GM23338 (cell line): ENCODE measurements at regions not wholly inside any gene's neighbourhood (a gene's known extent, or its start where the extent isn't known, plus 50 kb on each side); places are given as distances from the start of the nearest gene placed in this dataset.

ENCODE experiments used
- ATAC-seq: fragments of 200-7000 bp; cut with Tn5 transposase; 3 replicates; pipeline ENCODE4 v1.9.1; 2020
- DNase-seq: peaks from one replicate; pipeline ENCODE4 v3.0.0-alpha.2; 2015; ENCODE audit warnings: low spot score
- H2AFZ ChIP-seq: fragments of 200-600 bp; sonication (generic); 2 replicates; pipeline ENCODE4 v1.8.0; 2016; ENCODE audit warnings: antibody characterized with exemption, mild to moderate bottlenecking, moderate library complexity
- H3F3A ChIP-seq: fragments of 200-600 bp; sonication (generic); replicated peaks from 2 replicates; pipeline ENCODE4 v1.8.0; 2017; ENCODE audit warnings: antibody characterized with exemption, mixed run types, low read depth
- H3K27ac ChIP-seq: fragments of 200-600 bp; sonication (generic); 2 replicates; pipeline ENCODE4 v1.6.1; 2016; ENCODE audit warnings: low read depth
- H3K27me3 ChIP-seq: fragments of 200-600 bp; sonication (generic); 2 replicates; pipeline ENCODE4 v1.8.0; 2016; ENCODE audit warnings: mild to moderate bottlenecking, mixed run types, moderate library complexity; ENCODE audit not compliant: insufficient read depth
- H3K36me3 ChIP-seq: fragments of 200-600 bp; sonication (generic); 2 replicates; pipeline ENCODE4 v1.8.0; 2016; ENCODE audit warnings: mild to moderate bottlenecking; ENCODE audit not compliant: insufficient read depth
- H3K4me1 ChIP-seq: fragments of 200-600 bp; sonication (generic); 2 replicates; pipeline ENCODE4 v1.8.0; 2016; ENCODE audit warnings: mild to moderate bottlenecking, moderate library complexity; ENCODE audit not compliant: insufficient read depth
- H3K4me2 ChIP-seq: fragments of 200-600 bp; sonication (generic); 2 replicates; pipeline ENCODE4 v1.7.1; 2017; ENCODE audit warnings: mixed run types
- H3K4me3 ChIP-seq: fragments of 200-600 bp; sonication (generic); 2 replicates; pipeline ENCODE4 v1.6.1; 2016; ENCODE audit warnings: mixed run types
- H3K79me2 ChIP-seq: fragments of 200-600 bp; sonication (generic); replicated peaks from 2 replicates; pipeline ENCODE4 v1.8.0; 2017; ENCODE audit warnings: mild to moderate bottlenecking; ENCODE audit not compliant: insufficient read depth
- H3K9me2 ChIP-seq: fragments of 200-600 bp; sonication (generic); 2 replicates; pipeline ENCODE4 v1.8.0; 2017; ENCODE audit not compliant: insufficient read depth
- H4K20me1 ChIP-seq: fragments of 200-600 bp; sonication (generic); replicated peaks from 2 replicates; pipeline ENCODE4 v1.8.0; 2017; ENCODE audit warnings: mild to moderate bottlenecking; ENCODE audit not compliant: insufficient read depth
- H3K27ac Mint-ChIP-seq: 2 replicates; pipeline ENCODE4 v1.8.0; 2020; ENCODE audit warnings: inconsistent platforms, mild to moderate bottlenecking, moderate library complexity, mixed read lengths
- H3K27me3 Mint-ChIP-seq: 3 replicates; pipeline ENCODE4 v1.8.0; 2022; ENCODE audit warnings: low read depth, mild to moderate bottlenecking, moderate library complexity, mixed read lengths, inconsistent platforms; ENCODE audit not compliant: insufficient read depth, poor library complexity
- H3K36me3 Mint-ChIP-seq: 3 replicates; pipeline ENCODE4 v1.8.0; 2021; ENCODE audit warnings: low read depth, mild to moderate bottlenecking, inconsistent platforms, moderate library complexity, mixed read lengths
- H3K4me1 Mint-ChIP-seq: 3 replicates; pipeline ENCODE4 v1.8.0; 2020; ENCODE audit warnings: mild to moderate bottlenecking, inconsistent platforms, mixed read lengths
- H3K4me3 Mint-ChIP-seq: 3 replicates; pipeline ENCODE4 v1.8.0; 2021; ENCODE audit warnings: moderate library complexity, mild to moderate bottlenecking, inconsistent platforms, mixed read lengths
- H3K9me3 Mint-ChIP-seq: 3 replicates; pipeline ENCODE4 v1.8.0; 2020; ENCODE audit warnings: moderate library complexity, mild to moderate bottlenecking, inconsistent platforms, mixed read lengths
- CREB1 ChIP-seq: fragments of 250-450 bp; sonication (Bioruptor Pico); IDR thresholded peaks from 2 replicates; pipeline ENCODE4 v1.5.0; 2020; ENCODE audit warnings: low read depth, mild to moderate bottlenecking, moderate library complexity
- EZH2 ChIP-seq: fragments of 200-600 bp; sonication (generic); IDR thresholded peaks from one replicate; pipeline ENCODE4 v1.8.0; 2017; ENCODE audit warnings: antibody characterized with exemption, mild to moderate bottlenecking, low read depth; ENCODE audit not compliant: unreplicated experiment
- EZH2phosphoT487 ChIP-seq: fragments of 200-600 bp; sonication (generic); IDR thresholded peaks from one replicate; pipeline ENCODE4 v1.8.1; 2018; ENCODE audit warnings: antibody characterized with exemption; ENCODE audit not compliant: unreplicated experiment
- JUNB ChIP-seq: IDR thresholded peaks from one replicate; pipeline ENCODE4 v1.6.1; 2016; ENCODE audit warnings: antibody characterized with exemption; ENCODE audit not compliant: unreplicated experiment
- NANOG ChIP-seq: IDR thresholded peaks from 2 replicates; pipeline ENCODE4 v1.6.1; 2016; ENCODE audit warnings: antibody characterized with exemption, borderline replicate concordance
- POLR2AphosphoS5 ChIP-seq: IDR thresholded peaks from 2 replicates; pipeline ENCODE4 v1.6.1; 2016; ENCODE audit warnings: antibody characterized with exemption, low read depth
- STAT1 ChIP-seq: IDR thresholded peaks from one replicate; pipeline ENCODE4 v1.6.1; 2016; ENCODE audit warnings: antibody characterized with exemption; ENCODE audit not compliant: unreplicated experiment
- ZNF114 ChIP-seq: fragments of 250-450 bp; sonication (Bioruptor Pico); IDR thresholded peaks from 2 replicates; pipeline ENCODE4 v1.5.0; 2020; ENCODE audit warnings: mild to moderate bottlenecking, moderate library complexity
- ZNF331 ChIP-seq: fragments of 250-450 bp; sonication (Bioruptor Pico); IDR thresholded peaks from 2 replicates; pipeline ENCODE4 v1.5.0; 2020; ENCODE audit warnings: low read depth, mild to moderate bottlenecking, moderate library complexity
- TF ChIP-seq, protein P1 (sequence below): IDR thresholded peaks from 2 replicates; pipeline ENCODE4 v1.6.1; 2016; ENCODE audit warnings: antibody characterized with exemption
- TF ChIP-seq, protein P2 (sequence below), 2 experiments: fragments of 200-600 bp in 1 of 2; sonication (generic) in 1 of 2; conservative IDR thresholded peaks; 2 replicates each; pipeline versions ENCODE4 v1.5.1 to v1.6.1; 2016 to 2017; ENCODE audit warnings: antibody characterized with exemption in 2 of 2, low read depth in 2 of 2, mild to moderate bottlenecking in 2 of 2, moderate library complexity in 1 of 2
- TF ChIP-seq, protein P3 (sequence below): IDR thresholded peaks from one replicate; pipeline ENCODE4 v1.6.1; 2018; ENCODE audit warnings: antibody characterized with exemption; ENCODE audit not compliant: unreplicated experiment
- TF ChIP-seq, protein P4 (sequence below): fragments of 250-450 bp; sonication (Bioruptor Pico); IDR thresholded peaks from 2 replicates; pipeline ENCODE4 v1.5.0; 2020; ENCODE audit warnings: mild to moderate bottlenecking, moderate library complexity

DNA sequence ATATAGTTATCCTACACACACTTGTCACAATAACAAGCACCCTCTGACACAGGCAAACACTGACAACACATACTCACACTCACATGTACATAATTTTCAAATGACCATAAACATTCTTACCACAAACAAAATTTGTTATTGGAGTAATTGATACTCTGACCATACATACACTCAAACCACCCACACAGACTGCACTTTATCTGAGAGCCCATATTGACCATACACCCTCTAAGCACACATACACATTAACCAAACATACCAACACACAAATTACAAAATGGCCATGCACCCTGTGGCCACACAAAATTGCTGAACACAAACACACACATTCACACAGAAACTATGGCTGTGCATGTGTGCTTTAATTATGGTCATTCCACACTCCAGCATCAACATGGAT is 79.1 kb upstream of the FAM120A start:
- H3K4me3 Mint-ChIP-seq, result no peak overlapping the region
- no peaks in the 10 kb centered on the region for H3F3A ChIP-seq
- H3K4me2 ChIP-seq, result no peak overlapping the region
- no peaks in the 10 kb centered on the region for H3K36me3 Mint-ChIP-seq
- H3K79me2 ChIP-seq, result no peaks in the 10 kb centered on the region
- no peak overlapping the region for H2AFZ ChIP-seq
- ATAC-seq (no peak), DNase-seq (no peak)
- H3K9me2 ChIP-seq, result no peaks in the 10 kb centered on the region; the same call in 1 of the 2 replicates
- H3K27ac ChIP-seq, result no peak overlapping the region
- H3K4me1 Mint-ChIP-seq, result no peaks in the 10 kb centered on the region
- no peaks in the 10 kb centered on the region for H3K36me3 ChIP-seq
- TF ChIP-seq ZNF114 (CRISPR knock-in tag), result no peak
- no peak for TF ChIP-seq ZNF331
- TF ChIP-seq, protein P1, sequence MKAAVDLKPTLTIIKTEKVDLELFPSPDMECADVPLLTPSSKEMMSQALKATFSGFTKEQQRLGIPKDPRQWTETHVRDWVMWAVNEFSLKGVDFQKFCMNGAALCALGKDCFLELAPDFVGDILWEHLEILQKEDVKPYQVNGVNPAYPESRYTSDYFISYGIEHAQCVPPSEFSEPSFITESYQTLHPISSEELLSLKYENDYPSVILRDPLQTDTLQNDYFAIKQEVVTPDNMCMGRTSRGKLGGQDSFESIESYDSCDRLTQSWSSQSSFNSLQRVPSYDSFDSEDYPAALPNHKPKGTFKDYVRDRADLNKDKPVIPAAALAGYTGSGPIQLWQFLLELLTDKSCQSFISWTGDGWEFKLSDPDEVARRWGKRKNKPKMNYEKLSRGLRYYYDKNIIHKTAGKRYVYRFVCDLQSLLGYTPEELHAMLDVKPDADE, result no peak
- TF ChIP-seq, protein P2, sequence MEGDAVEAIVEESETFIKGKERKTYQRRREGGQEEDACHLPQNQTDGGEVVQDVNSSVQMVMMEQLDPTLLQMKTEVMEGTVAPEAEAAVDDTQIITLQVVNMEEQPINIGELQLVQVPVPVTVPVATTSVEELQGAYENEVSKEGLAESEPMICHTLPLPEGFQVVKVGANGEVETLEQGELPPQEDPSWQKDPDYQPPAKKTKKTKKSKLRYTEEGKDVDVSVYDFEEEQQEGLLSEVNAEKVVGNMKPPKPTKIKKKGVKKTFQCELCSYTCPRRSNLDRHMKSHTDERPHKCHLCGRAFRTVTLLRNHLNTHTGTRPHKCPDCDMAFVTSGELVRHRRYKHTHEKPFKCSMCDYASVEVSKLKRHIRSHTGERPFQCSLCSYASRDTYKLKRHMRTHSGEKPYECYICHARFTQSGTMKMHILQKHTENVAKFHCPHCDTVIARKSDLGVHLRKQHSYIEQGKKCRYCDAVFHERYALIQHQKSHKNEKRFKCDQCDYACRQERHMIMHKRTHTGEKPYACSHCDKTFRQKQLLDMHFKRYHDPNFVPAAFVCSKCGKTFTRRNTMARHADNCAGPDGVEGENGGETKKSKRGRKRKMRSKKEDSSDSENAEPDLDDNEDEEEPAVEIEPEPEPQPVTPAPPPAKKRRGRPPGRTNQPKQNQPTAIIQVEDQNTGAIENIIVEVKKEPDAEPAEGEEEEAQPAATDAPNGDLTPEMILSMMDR (conservative IDR thresholded peaks at IDR 0.05; ENCODE audit: low read depth in 2 of 2), result no peak
- TF ChIP-seq EZH2, result no peak
- TF ChIP-seq CREB1, result no peak
- no peak for TF ChIP-seq JUNB
- TF ChIP-seq, protein P3, sequence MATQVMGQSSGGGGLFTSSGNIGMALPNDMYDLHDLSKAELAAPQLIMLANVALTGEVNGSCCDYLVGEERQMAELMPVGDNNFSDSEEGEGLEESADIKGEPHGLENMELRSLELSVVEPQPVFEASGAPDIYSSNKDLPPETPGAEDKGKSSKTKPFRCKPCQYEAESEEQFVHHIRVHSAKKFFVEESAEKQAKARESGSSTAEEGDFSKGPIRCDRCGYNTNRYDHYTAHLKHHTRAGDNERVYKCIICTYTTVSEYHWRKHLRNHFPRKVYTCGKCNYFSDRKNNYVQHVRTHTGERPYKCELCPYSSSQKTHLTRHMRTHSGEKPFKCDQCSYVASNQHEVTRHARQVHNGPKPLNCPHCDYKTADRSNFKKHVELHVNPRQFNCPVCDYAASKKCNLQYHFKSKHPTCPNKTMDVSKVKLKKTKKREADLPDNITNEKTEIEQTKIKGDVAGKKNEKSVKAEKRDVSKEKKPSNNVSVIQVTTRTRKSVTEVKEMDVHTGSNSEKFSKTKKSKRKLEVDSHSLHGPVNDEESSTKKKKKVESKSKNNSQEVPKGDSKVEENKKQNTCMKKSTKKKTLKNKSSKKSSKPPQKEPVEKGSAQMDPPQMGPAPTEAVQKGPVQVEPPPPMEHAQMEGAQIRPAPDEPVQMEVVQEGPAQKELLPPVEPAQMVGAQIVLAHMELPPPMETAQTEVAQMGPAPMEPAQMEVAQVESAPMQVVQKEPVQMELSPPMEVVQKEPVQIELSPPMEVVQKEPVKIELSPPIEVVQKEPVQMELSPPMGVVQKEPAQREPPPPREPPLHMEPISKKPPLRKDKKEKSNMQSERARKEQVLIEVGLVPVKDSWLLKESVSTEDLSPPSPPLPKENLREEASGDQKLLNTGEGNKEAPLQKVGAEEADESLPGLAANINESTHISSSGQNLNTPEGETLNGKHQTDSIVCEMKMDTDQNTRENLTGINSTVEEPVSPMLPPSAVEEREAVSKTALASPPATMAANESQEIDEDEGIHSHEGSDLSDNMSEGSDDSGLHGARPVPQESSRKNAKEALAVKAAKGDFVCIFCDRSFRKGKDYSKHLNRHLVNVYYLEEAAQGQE, result no peak
- no peak for TF ChIP-seq EZH2phosphoT487
- TF ChIP-seq, protein P4, sequence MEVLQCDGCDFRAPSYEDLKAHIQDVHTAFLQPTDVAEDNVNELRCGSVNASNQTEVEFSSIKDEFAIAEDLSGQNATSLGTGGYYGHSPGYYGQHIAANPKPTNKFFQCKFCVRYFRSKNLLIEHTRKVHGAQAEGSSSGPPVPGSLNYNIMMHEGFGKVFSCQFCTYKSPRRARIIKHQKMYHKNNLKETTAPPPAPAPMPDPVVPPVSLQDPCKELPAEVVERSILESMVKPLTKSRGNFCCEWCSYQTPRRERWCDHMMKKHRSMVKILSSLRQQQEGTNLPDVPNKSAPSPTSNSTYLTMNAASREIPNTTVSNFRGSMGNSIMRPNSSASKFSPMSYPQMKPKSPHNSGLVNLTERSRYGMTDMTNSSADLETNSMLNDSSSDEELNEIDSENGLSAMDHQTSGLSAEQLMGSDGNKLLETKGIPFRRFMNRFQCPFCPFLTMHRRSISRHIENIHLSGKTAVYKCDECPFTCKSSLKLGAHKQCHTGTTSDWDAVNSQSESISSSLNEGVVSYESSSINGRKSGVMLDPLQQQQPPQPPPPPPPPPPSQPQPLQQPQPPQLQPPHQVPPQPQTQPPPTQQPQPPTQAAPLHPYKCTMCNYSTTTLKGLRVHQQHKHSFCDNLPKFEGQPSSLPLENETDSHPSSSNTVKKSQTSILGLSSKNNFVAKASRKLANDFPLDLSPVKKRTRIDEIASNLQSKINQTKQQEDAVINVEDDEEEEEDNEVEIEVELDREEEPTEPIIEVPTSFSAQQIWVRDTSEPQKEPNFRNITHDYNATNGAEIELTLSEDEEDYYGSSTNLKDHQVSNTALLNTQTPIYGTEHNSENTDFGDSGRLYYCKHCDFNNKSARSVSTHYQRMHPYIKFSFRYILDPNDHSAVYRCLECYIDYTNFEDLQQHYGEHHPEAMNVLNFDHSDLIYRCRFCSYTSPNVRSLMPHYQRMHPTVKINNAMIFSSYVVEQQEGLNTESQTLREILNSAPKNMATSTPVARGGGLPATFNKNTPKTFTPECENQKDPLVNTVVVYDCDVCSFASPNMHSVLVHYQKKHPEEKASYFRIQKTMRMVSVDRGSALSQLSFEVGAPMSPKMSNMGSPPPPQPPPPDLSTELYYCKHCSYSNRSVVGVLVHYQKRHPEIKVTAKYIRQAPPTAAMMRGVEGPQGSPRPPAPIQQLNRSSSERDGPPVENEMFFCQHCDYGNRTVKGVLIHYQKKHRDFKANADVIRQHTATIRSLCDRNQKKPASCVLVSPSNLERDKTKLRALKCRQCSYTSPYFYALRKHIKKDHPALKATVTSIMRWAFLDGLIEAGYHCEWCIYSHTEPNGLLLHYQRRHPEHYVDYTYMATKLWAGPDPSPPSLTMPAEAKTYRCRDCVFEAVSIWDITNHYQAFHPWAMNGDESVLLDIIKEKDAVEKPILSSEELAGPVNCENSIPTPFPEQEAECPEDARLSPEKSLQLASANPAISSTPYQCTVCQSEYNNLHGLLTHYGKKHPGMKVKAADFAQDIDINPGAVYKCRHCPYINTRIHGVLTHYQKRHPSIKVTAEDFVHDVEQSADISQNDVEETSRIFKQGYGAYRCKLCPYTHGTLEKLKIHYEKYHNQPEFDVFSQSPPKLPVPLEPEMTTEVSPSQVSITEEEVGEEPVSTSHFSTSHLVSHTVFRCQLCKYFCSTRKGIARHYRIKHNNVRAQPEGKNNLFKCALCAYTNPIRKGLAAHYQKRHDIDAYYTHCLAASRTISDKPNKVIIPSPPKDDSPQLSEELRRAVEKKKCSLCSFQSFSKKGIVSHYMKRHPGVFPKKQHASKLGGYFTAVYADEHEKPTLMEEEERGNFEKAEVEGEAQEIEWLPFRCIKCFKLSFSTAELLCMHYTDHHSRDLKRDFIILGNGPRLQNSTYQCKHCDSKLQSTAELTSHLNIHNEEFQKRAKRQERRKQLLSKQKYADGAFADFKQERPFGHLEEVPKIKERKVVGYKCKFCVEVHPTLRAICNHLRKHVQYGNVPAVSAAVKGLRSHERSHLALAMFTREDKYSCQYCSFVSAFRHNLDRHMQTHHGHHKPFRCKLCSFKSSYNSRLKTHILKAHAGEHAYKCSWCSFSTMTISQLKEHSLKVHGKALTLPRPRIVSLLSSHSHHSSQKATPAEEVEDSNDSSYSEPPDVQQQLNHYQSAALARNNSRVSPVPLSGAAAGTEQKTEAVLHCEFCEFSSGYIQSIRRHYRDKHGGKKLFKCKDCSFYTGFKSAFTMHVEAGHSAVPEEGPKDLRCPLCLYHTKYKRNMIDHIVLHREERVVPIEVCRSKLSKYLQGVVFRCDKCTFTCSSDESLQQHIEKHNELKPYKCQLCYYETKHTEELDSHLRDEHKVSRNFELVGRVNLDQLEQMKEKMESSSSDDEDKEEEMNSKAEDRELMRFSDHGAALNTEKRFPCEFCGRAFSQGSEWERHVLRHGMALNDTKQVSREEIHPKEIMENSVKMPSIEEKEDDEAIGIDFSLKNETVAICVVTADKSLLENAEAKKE (CRISPR knock-in tag), result no peak
- no peak for TF ChIP-seq POLR2AphosphoS5
- no peak for TF ChIP-seq STAT1
- TF ChIP-seq NANOG, result no peak
- peaks cover 2% of the 10 kb centered on the region for H3K27me3 Mint-ChIP-seq
- H3K27me3 ChIP-seq, result peaks cover 28% of the 10 kb centered on the region
- peaks cover 2% of the 10 kb centered on the region; the same call in 2 of the 3 replicates for H3K9me3 Mint-ChIP-seq
- no peak overlapping the region for H3K27ac Mint-ChIP-seq
- H3K4me3 ChIP-seq, result no peak overlapping the region
- H3K4me1 ChIP-seq, result no peaks in the 10 kb centered on the region
- no peaks in the 10 kb centered on the region for H4K20me1 ChIP-seq
